ENCODE measurements at regions not wholly inside any gene's neighbourhood (a gene's known extent, or its start where the extent isn't known, plus 50 kb on each side); places are given as distances from the start of the nearest gene placed in this dataset.

DNA sequence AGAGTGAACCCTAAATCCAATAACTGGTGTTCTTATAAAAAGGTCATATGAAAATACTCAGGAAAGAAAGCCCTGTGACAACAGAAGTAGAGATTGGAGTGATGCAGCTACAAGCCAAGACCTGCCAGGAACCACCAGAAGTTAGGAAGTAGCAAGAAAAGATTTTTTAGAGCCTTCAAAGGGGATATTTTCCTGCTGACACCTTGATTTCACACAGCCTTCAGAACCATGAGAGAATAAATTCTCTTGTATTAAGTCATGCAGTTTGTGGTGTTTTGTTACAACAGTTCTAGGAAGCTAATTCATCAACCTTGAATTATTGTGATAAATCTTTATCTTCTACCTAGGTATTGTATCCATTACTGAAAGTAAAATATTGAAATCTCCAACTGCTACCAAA, 81.0 kb downstream of the HYCC1 start:
- in situ Hi-C loops (cut with MboI), result no loop called here
- H3K79me2 ChIP-seq (ENCODE audit: insufficient read depth), result no peaks in the 10 kb centered on the region
- H2AFZ ChIP-seq, result no peak overlapping the region
- no peaks in the 10 kb centered on the region for H3K36me3 ChIP-seq (ENCODE audit: low read depth)
- DNase-seq, result no peak
- H3K4me2 ChIP-seq (ENCODE audit: unreplicated experiment), result no peak overlapping the region
- no peak for TF ChIP-seq EZH2phosphoT487 (IDR thresholded peaks at IDR 0.05; ENCODE audit: insufficient read depth, low read depth)
- no peak for TF ChIP-seq EZH2 (IDR thresholded peaks at IDR 0.05; ENCODE audit: insufficient read depth, poor library complexity, severe bottlenecking)
- H3F3A ChIP-seq (ENCODE audit: insufficient read depth), result peaks cover 39% of the 10 kb centered on the region
- no peaks in the 10 kb centered on the region; the same call in 1 of the 2 replicates for H4K20me1 ChIP-seq (ENCODE audit: insufficient read depth)
- no peaks in the 10 kb centered on the region for H3K27me3 ChIP-seq (replicated peaks; ENCODE audit: insufficient read depth)
- H3K4me1 ChIP-seq (ENCODE audit: insufficient read depth), result peaks cover 20% of the 10 kb centered on the region
- no peak overlapping the region for H3K27ac ChIP-seq
- H3K9me3 ChIP-seq (ENCODE audit: low read depth), result no peaks in the 10 kb centered on the region
- H3K9me2 ChIP-seq (ENCODE audit: insufficient read depth), result no peaks in the 10 kb centered on the region
- no peak overlapping the region for H3K4me3 ChIP-seq
- no peak overlapping the region for H3K9ac ChIP-seq

DNA sequence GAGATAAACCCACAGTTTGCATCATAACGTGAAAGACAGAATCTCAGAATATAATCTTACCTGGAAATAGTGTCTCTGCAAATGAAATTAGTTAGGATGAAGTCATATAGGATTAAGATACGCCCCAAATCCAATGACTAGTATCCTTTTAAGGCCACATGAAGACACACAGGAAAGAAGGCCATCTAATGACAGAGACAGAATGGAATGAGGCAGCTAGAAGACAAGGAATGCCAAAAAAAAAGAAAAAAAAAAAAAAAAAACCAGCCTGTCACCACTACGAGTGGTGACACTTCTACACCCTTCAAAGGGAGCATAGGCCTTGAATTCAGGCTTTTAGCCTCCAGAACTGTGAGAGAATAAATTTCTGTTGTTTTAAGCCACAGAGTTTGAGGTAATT, 82.9 kb downstream of the HYCC1 start:
- 46 to 51% methylated on average over 3 of the region's 3 CpGs for WGBS, 2 experiments (ENCODE audit: low coverage in 1 of 2, low lambda C conversion rate in 2 of 2, missing lambda C conversion rate in 2 of 2)
- Histone ChIP-seq H3K4me3 (no peak overlapping the region), H3K36me3 (ENCODE audit: low read depth) (no peaks in the 10 kb centered on the region), H2AFZ (no peak overlapping the region), H3K9ac (no peak overlapping the region), H3K9me3 (ENCODE audit: low read depth) (no peaks in the 10 kb centered on the region), H3F3A (ENCODE audit: insufficient read depth) (peaks cover 26% of the 10 kb centered on the region), H3K9me2 (ENCODE audit: insufficient read depth) (no peaks in the 10 kb centered on the region), H3K4me2 (ENCODE audit: unreplicated experiment) (no peak overlapping the region), H3K4me1 (ENCODE audit: insufficient read depth) (peaks cover 20% of the 10 kb centered on the region), H3K27ac (no peak overlapping the region), H3K27me3 (replicated peaks; ENCODE audit: insufficient read depth) (no peaks in the 10 kb centered on the region), H4K20me1 (ENCODE audit: insufficient read depth) (no peaks in the 10 kb centered on the region), H3K79me2 (ENCODE audit: insufficient read depth) (no peaks in the 10 kb centered on the region)
- TF ChIP-seq EZH2phosphoT487 (IDR thresholded peaks at IDR 0.05; ENCODE audit: insufficient read depth, low read depth) (no peak), EZH2 (IDR thresholded peaks at IDR 0.05; ENCODE audit: insufficient read depth, poor library complexity, severe bottlenecking) (no peak)
- peak; percentile 32 for DNase-seq
- in situ Hi-C loops (cut with MboI), result no loop called here

DNA sequence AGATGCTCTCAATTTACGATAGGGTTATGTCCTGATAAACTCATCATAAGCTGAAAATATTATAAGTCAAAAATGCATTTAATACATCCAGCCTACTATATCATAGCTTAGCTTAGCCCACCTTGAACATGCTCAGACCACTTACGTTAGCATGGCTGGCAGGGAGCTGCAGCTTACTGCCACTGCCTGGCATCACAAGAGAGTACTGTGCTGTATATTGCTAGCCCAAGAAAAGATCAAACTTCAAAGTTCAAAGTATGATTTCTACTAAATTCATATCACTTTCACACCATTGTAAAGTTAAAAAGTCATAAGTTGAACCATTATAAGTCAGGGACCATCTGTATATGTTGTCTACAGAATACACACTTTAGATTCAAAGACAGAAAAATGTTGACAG, 91.6 kb downstream of the HYCC1 start:
- H4K20me1 ChIP-seq (ENCODE audit: insufficient read depth), result no peaks in the 10 kb centered on the region
- H3K79me2 ChIP-seq (ENCODE audit: insufficient read depth), result no peaks in the 10 kb centered on the region
- H3F3A ChIP-seq (ENCODE audit: insufficient read depth), result no peaks in the 10 kb centered on the region
- no peak overlapping the region for H3K4me2 ChIP-seq (ENCODE audit: unreplicated experiment)
- no peak overlapping the region for H3K9ac ChIP-seq
- H3K4me3 ChIP-seq, result no peak overlapping the region
- no peaks in the 10 kb centered on the region for H3K9me3 ChIP-seq (ENCODE audit: low read depth)
- DNase-seq, result no peak
- no peaks in the 10 kb centered on the region for H3K27me3 ChIP-seq (replicated peaks; ENCODE audit: insufficient read depth)
- no peak overlapping the region for H2AFZ ChIP-seq
- no peaks in the 10 kb centered on the region for H3K9me2 ChIP-seq (ENCODE audit: insufficient read depth)
- in situ Hi-C loops (cut with MboI), result no loop called here
- WGBS, 2 experiments (ENCODE audit: low coverage in 1 of 2, low lambda C conversion rate in 2 of 2, missing lambda C conversion rate in 2 of 2), result 94 to 100% methylated on average over 2 of the region's 2 CpGs
- TF ChIP-seq EZH2phosphoT487 (IDR thresholded peaks at IDR 0.05; ENCODE audit: insufficient read depth, low read depth) (no peak), EZH2 (IDR thresholded peaks at IDR 0.05; ENCODE audit: insufficient read depth, poor library complexity, severe bottlenecking) (no peak)
- no peaks in the 10 kb centered on the region for H3K4me1 ChIP-seq (ENCODE audit: insufficient read depth)
- no peak overlapping the region for H3K27ac ChIP-seq
- 0 out of 2 replicates have a peak, but pooled peaks cover 5% of the 10 kb centered on the region for H3K36me3 ChIP-seq (ENCODE audit: low read depth)

DNA sequence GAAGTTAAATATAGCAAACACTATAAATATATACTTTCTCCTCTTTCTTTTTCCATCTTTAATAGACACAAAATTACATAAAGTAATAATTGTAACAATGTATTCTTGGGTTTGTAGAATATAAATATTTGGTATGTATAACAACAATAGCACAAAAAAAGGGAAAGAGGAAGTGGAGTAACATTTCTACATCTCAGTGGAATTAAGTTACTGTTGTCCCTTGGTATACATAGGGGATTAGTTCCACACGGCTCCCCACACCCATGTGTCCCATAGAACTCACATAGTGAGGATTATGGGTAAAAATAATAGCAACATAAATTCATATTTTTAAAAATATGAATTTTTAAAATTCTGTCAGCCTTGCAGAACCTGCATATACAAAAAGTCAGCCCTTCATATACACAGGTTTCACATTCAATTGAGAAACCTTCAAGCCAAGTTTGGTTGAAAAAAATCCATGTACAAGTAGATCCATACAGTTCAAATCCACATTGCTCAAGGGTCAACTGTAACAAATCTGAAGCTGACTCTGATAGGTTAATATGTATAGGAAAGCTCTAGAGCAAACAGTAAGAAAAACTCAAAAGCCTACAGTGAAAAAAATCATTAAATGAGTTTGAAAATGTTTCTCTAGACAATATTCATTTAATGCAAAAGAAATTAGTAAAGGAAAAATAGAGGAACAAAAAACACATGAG, 92.4 kb downstream of the HYCC1 start:
- in situ Hi-C loops (cut with MboI), result no loop called here

More for the DNA sequence above, 92.4 kb downstream of the HYCC1 start:
- TF ChIP-seq EZH2 (IDR thresholded peaks at IDR 0.05; ENCODE audit: insufficient read depth, poor library complexity, severe bottlenecking), result no peak
- no peak for TF ChIP-seq EZH2phosphoT487 (IDR thresholded peaks at IDR 0.05; ENCODE audit: insufficient read depth, low read depth)
- H3K4me3 ChIP-seq, result no peak overlapping the region
- no peaks in the 10 kb centered on the region for H3K9me3 ChIP-seq (ENCODE audit: low read depth)
- H3K27me3 ChIP-seq (replicated peaks; ENCODE audit: insufficient read depth), result no peaks in the 10 kb centered on the region
- no peaks in the 10 kb centered on the region for H3K4me1 ChIP-seq (ENCODE audit: insufficient read depth)
- no peak overlapping the region for H3K27ac ChIP-seq
- 0 out of 2 replicates have a peak, but pooled peaks cover 5% of the 10 kb centered on the region for H3K36me3 ChIP-seq (ENCODE audit: low read depth)
- no peak overlapping the region for H2AFZ ChIP-seq
- WGBS, 2 experiments (ENCODE audit: low coverage in 1 of 2, low lambda C conversion rate in 2 of 2, missing lambda C conversion rate in 2 of 2), result 92 to 93% methylated on average over 1 of the region's 1 CpG
- H3F3A ChIP-seq (ENCODE audit: insufficient read depth), result no peaks in the 10 kb centered on the region
- H3K79me2 ChIP-seq (ENCODE audit: insufficient read depth), result no peaks in the 10 kb centered on the region
- H3K4me2 ChIP-seq (ENCODE audit: unreplicated experiment), result no peak overlapping the region
- H4K20me1 ChIP-seq (ENCODE audit: insufficient read depth), result no peaks in the 10 kb centered on the region
- H3K9ac ChIP-seq, result no peak overlapping the region
- no peak for DNase-seq
- H3K9me2 ChIP-seq (ENCODE audit: insufficient read depth), result no peaks in the 10 kb centered on the region
